HG02870 (cell line): ENCODE measurements at regions not wholly inside any gene's neighbourhood (a gene's known extent, or its start where the extent isn't known, plus 50 kb on each side); places are given as distances from the start of the nearest gene placed in this dataset.
"Not testable (repeated sequence)": the region's sequence is repeated elsewhere in the genome, so short reads cannot be mapped to it uniquely, and the experiment has no call there.

Experiments used
- ATAC-seq: cut with Tn5 transposase; IDR thresholded peaks from one replicate; pipeline ENCODE4 v1.9.1; 2021; ENCODE audit warnings: mild to moderate bottlenecking, moderate library complexity; ENCODE audit not compliant: unreplicated experiment

- no peak for ATAC-seq
These were observed 1652.0 kb downstream of the MRPL39 start for GRCh38 chr21:23955135-23955843.

- ATAC-seq = no peak
These were observed 1655.0 kb downstream of the MRPL39 start for GRCh38 chr21:23952269-23952668.

GRCh38 chr21:23951251-23951650 is 1656.0 kb downstream of the MRPL39 start:
- no peak for ATAC-seq

GRCh38 chr21:23950344-23950743 is 1656.9 kb downstream of the MRPL39 start:
- ATAC-seq = no peak

GRCh38 chr21:23949493-23949892 is 1657.8 kb downstream of the MRPL39 start:
- no peak for ATAC-seq

- peak; percentile 77 for ATAC-seq
These were observed 1667.8 kb downstream of the MRPL39 start for GRCh38 chr21:23939369-23940065.

- ATAC-seq = no peak
These were observed 1670.3 kb downstream of the MRPL39 start for GRCh38 chr21:23936991-23937390.

GRCh38 chr21:23936224-23936623 is 1671.1 kb downstream of the MRPL39 start:
- ATAC-seq = no peak

GRCh38 chr21:23930565-23930964 is 1676.7 kb downstream of the MRPL39 start:
- ATAC-seq = no peak

- not testable (repeated sequence) for ATAC-seq
These were observed 1680.9 kb downstream of the MRPL39 start for GRCh38 chr21:23926430-23926829.

- peak; percentile 46 for ATAC-seq
These were observed 1685.4 kb downstream of the MRPL39 start for GRCh38 chr21:23921670-23922418.

GRCh38 chr21:23900727-23901126 is 1706.6 kb downstream of the MRPL39 start:
- ATAC-seq = no peak

GRCh38 chr21:23899561-23899960 is 1707.7 kb downstream of the MRPL39 start:
- no peak for ATAC-seq

- ATAC-seq = no peak
These were observed 1716.6 kb downstream of the MRPL39 start for GRCh38 chr21:23890652-23891051.

- peak; percentile 93 for ATAC-seq
These were observed 1719.5 kb downstream of the MRPL39 start for GRCh38 chr21:23887725-23888306.

GRCh38 chr21:23886828-23887724 is 1720.2 kb downstream of the MRPL39 start:
- ATAC-seq = peak; percentile 7

GRCh38 chr21:23881783-23882182 is 1725.5 kb downstream of the MRPL39 start:
- no peak for ATAC-seq

- ATAC-seq = no peak
These were observed 1730.2 kb downstream of the MRPL39 start for GRCh38 chr21:23876925-23877558.

- no peak for ATAC-seq
These were observed 1733.0 kb downstream of the MRPL39 start for GRCh38 chr21:23874271-23874670.
